ENCODE measurements at regions not wholly inside any gene's neighbourhood (a gene's known extent, or its start where the extent isn't known, plus 50 kb on each side); places are given as distances from the start of the nearest gene placed in this dataset.

- Histone ChIP-seq H3K27ac (no peak overlapping the region), H3K4me3 (no peak overlapping the region)
These were observed 1011.3 kb downstream of the AACS start for GRCh38 chr12:126076515-126076914.

- Histone ChIP-seq H3K4me3 (no peak overlapping the region), H3K27ac (no peak overlapping the region)
These were observed 1018.7 kb downstream of the AACS start for GRCh38 chr12:126083926-126084325.

- Histone ChIP-seq H3K27ac (no peak overlapping the region), H3K4me3 (no peak overlapping the region)
These were observed 1019.2 kb downstream of the AACS start for GRCh38 chr12:126084480-126084879.

- H3K4me3 ChIP-seq, result no peak overlapping the region
- H3K27ac ChIP-seq, result no peak overlapping the region
These were observed 1021.0 kb downstream of the AACS start for GRCh38 chr12:126086242-126086641.

GRCh38 chr12:126087692-126088091 is 1022.5 kb downstream of the AACS start:
- H3K27ac ChIP-seq, result no peak overlapping the region
- H3K4me3 ChIP-seq, result no peak overlapping the region

GRCh38 chr12:126093908-126094307 is 1028.7 kb downstream of the AACS start:
- H3K4me3 ChIP-seq, result no peak overlapping the region
- H3K27ac ChIP-seq, result no peak overlapping the region

- Histone ChIP-seq H3K27ac (no peak overlapping the region), H3K4me3 (no peak overlapping the region)
These were observed 1030.7 kb downstream of the AACS start for GRCh38 chr12:126095748-126096510.

- Histone ChIP-seq H3K27ac (no peak overlapping the region), H3K4me3 (no peak overlapping the region)
These were observed 1041.5 kb downstream of the AACS start for GRCh38 chr12:126106706-126107105.

- Histone ChIP-seq H3K27ac (no peak overlapping the region), H3K4me3 (no peak overlapping the region)
These were observed 1042.4 kb downstream of the AACS start for GRCh38 chr12:126107659-126108058.

- no peak overlapping the region for H3K4me3 ChIP-seq
These were observed 1043.0 kb downstream of the AACS start for GRCh38 chr12:126108247-126108646.

GRCh38 chr12:126112141-126112540 is 1046.9 kb downstream of the AACS start:
- H3K27ac ChIP-seq, result no peak overlapping the region
- H3K4me3 ChIP-seq, result no peak overlapping the region

More at GRCh38 chr12:126108247-126108646, 1043.0 kb downstream of the AACS start:
- no peak overlapping the region for H3K27ac ChIP-seq

- no peak overlapping the region for H3K4me3 ChIP-seq
- no peak overlapping the region for H3K27ac ChIP-seq
These were observed 1047.6 kb downstream of the AACS start for GRCh38 chr12:126112849-126113248.

- Histone ChIP-seq H3K4me3 (no peak overlapping the region), H3K27ac (no peak overlapping the region)
These were observed 1049.2 kb downstream of the AACS start for GRCh38 chr12:126114441-126114840.

- H3K27ac ChIP-seq, result no peak overlapping the region
- no peak overlapping the region for H3K4me3 ChIP-seq
These were observed 1052.3 kb downstream of the AACS start for GRCh38 chr12:126117502-126117901.

- Histone ChIP-seq H3K27ac (no peak overlapping the region), H3K4me3 (no peak overlapping the region)
These were observed 1074.1 kb downstream of the AACS start for GRCh38 chr12:126139355-126139754.

- no peak overlapping the region for H3K4me3 ChIP-seq
- no peak overlapping the region for H3K27ac ChIP-seq
These were observed 1079.4 kb downstream of the AACS start for GRCh38 chr12:126144603-126145002.

GRCh38 chr12:126147321-126147720 is 1082.1 kb downstream of the AACS start:
- Histone ChIP-seq H3K27ac (no peak overlapping the region), H3K4me3 (no peak overlapping the region)

GRCh38 chr12:126156806-126157574 is 1091.8 kb downstream of the AACS start:
- Histone ChIP-seq H3K4me3 (no peak overlapping the region), H3K27ac (no peak overlapping the region)

GRCh38 chr12:126157575-126157966 is 1092.3 kb downstream of the AACS start:
- Histone ChIP-seq H3K4me3 (no peak overlapping the region), H3K27ac (no peak overlapping the region)

GRCh38 chr12:126159139-126159538 is 1093.9 kb downstream of the AACS start:
- Histone ChIP-seq H3K4me3 (no peak overlapping the region), H3K27ac (no peak overlapping the region)

GRCh38 chr12:126160912-126161311 is 1095.7 kb downstream of the AACS start:
- Histone ChIP-seq H3K27ac (peak overlapping the region in 1 of 21 experiments; percentile 10), H3K4me3 (no peak overlapping the region)

Measured in skin epidermis (tissue), 12 donors.